Glomerular visceral epithelial cell (primary cell): ENCODE measurements at regions not wholly inside any gene's neighbourhood (a gene's known extent, or its start where the extent isn't known, plus 50 kb on each side); places are given as distances from the start of the nearest gene placed in this dataset.

Source experiments
- DNase-seq: peaks from one replicate; pipeline ENCODE4 v3.0.0-alpha.2; 2016; ENCODE audit errors: extremely low spot score

- DNase-seq = no peak
Observed at GRCh38 chr9:79962150-79962549, 390.4 kb downstream of the TLE4 start.

GRCh38 chr9:79955300-79955699 is 383.5 kb downstream of the TLE4 start:
- no peak for DNase-seq

GRCh38 chr9:79953908-79954307 is 382.1 kb downstream of the TLE4 start:
- DNase-seq = no peak

GRCh38 chr9:79952401-79952800 is 380.6 kb downstream of the TLE4 start:
- no peak for DNase-seq

GRCh38 chr9:79946712-79947111 is 374.9 kb downstream of the TLE4 start:
- no peak for DNase-seq

- DNase-seq = no peak
Observed at GRCh38 chr9:79945495-79945894, 373.7 kb downstream of the TLE4 start.

- no peak for DNase-seq
Observed at GRCh38 chr9:79945016-79945415, 373.3 kb downstream of the TLE4 start.

GRCh38 chr9:79940919-79941318 is 369.2 kb downstream of the TLE4 start:
- no peak for DNase-seq

- DNase-seq = no peak
Observed at GRCh38 chr9:79939819-79940218, 368.1 kb downstream of the TLE4 start.

GRCh38 chr9:79936336-79936735 is 364.6 kb downstream of the TLE4 start:
- no peak for DNase-seq

- no peak for DNase-seq
Observed at GRCh38 chr9:79929285-79929684, 357.5 kb downstream of the TLE4 start.

GRCh38 chr9:79928661-79929223 is 357.0 kb downstream of the TLE4 start:
- no peak for DNase-seq

- no peak for DNase-seq
Observed at GRCh38 chr9:79925326-79925725, 353.6 kb downstream of the TLE4 start.

GRCh38 chr9:79924836-79925235 is 353.1 kb downstream of the TLE4 start:
- DNase-seq = no peak

- DNase-seq = no peak
Observed at GRCh38 chr9:79917421-79917820, 345.7 kb downstream of the TLE4 start.

GRCh38 chr9:79913867-79914266 is 342.1 kb downstream of the TLE4 start:
- no peak for DNase-seq

GRCh38 chr9:79912318-79913070 is 340.7 kb downstream of the TLE4 start:
- no peak for DNase-seq

GRCh38 chr9:79911724-79912123 is 340.0 kb downstream of the TLE4 start:
- no peak for DNase-seq

GRCh38 chr9:79902825-79903600 is 331.2 kb downstream of the TLE4 start:
- no peak for DNase-seq

- no peak for DNase-seq
Observed at GRCh38 chr9:79900754-79901153, 329.0 kb downstream of the TLE4 start.

GRCh38 chr9:79896390-79896980 is 324.7 kb downstream of the TLE4 start:
- no peak for DNase-seq

- DNase-seq = no peak
Observed at GRCh38 chr9:79895232-79895631, 323.5 kb downstream of the TLE4 start.

GRCh38 chr9:79889369-79889768 is 317.6 kb downstream of the TLE4 start:
- DNase-seq = no peak
